ENCODE measurements at regions not wholly inside any gene's neighbourhood (a gene's known extent, or its start where the extent isn't known, plus 50 kb on each side); places are given as distances from the start of the nearest gene placed in this dataset.

GRCh38 chrX:22662776-22663175 is 337.0 kb upstream of the DDX53 start:
- no peak for DNase-seq (ENCODE audit: low read depth, low spot score)

GRCh38 chrX:22664826-22665225 is 334.9 kb upstream of the DDX53 start:
- no peak for DNase-seq (ENCODE audit: low read depth, low spot score)

GRCh38 chrX:22665818-22666217 is 333.9 kb upstream of the DDX53 start:
- DNase-seq (ENCODE audit: low read depth, low spot score), result no peak

- no peak for DNase-seq (ENCODE audit: low read depth, low spot score)
Observed at GRCh38 chrX:22666441-22666840, 333.3 kb upstream of the DDX53 start.

DNA sequence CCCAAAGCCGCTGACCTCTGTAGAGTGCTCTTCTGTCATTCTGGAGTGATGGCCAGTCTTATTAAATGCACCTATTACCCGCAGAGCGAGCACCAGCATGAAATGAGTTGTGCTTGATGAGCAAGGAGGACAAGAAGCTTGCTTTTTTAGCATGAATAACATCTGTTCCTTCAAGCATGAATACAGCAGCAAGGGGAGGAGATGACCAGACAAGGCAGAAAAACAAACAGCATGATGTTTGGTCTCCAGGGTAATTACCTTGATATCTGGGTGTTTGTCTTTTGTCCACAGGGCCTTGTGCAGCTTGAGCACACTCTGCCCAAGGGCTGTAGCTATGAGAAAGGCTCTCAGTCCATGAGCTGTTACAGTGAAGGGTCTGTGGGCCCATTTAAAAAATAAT is 324.8 kb upstream of the DDX53 start:
- DNase-seq (ENCODE audit: low read depth, low spot score), result no peak

DNA sequence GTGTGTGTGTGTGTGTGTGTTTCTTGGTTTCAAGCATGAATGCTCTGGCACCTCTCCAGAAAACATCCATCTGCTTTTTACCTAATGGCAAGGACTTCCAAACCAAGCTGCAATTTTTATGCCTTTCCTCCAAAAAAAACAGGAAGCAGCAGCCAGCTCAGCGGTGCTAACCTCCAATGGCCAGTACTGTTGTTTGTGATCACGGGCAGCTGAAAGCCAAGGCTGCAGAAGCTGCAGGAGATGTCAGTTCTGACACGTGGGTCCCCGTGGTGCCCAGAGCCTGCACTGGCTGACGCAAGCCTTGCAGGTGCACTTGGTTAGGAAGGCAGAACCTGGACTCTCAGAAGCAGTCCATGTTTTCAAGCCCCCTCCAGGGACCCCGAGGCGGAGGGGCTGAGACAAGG is 313.6 kb upstream of the DDX53 start:
- peak; percentile 87 for DNase-seq (ENCODE audit: low read depth, low spot score)

- DNase-seq (ENCODE audit: low read depth, low spot score), result no peak
Observed at GRCh38 chrX:22689290-22689689, 310.5 kb upstream of the DDX53 start.

GRCh38 chrX:22690116-22690515 is 309.6 kb upstream of the DDX53 start:
- no peak for DNase-seq (ENCODE audit: low read depth, low spot score)

- no peak for DNase-seq (ENCODE audit: low read depth, low spot score)
Observed at GRCh38 chrX:22691966-22692565, 307.7 kb upstream of the DDX53 start.

- no peak for DNase-seq (ENCODE audit: low read depth, low spot score)
Observed at GRCh38 chrX:22698151-22698550, 301.6 kb upstream of the DDX53 start.

DNA sequence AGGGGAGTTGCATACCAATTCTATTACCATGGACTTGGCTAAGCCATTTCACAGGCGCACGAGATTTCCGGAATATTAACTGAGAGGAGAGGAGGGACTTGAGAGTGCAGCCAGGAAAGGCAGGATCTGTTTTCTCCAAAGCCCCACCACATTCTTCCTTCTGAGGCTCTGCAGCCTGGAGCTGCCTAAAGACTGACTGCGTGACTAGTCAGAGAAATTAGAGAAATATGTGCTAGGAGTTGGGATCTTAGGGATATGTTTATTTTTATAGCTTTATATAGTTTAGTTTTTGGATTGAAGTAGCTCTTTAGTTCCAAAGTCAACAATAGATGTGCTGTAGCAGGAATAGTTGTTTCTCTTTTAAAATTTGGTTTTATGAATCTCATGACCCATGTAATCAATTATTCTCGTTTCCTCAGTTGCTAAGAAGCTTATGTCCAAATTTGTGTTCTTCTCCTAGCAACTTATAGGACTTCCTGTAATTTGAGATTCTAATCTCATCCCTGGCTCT is 300.1 kb upstream of the DDX53 start:
- no peak for DNase-seq (ENCODE audit: low read depth, low spot score)

GRCh38 chrX:22712942-22713341 is 286.8 kb upstream of the DDX53 start:
- no peak for DNase-seq (ENCODE audit: low read depth, low spot score)

- DNase-seq (ENCODE audit: low read depth, low spot score), result no peak
Observed at GRCh38 chrX:22730542-22730941, 269.2 kb upstream of the DDX53 start.

DNA sequence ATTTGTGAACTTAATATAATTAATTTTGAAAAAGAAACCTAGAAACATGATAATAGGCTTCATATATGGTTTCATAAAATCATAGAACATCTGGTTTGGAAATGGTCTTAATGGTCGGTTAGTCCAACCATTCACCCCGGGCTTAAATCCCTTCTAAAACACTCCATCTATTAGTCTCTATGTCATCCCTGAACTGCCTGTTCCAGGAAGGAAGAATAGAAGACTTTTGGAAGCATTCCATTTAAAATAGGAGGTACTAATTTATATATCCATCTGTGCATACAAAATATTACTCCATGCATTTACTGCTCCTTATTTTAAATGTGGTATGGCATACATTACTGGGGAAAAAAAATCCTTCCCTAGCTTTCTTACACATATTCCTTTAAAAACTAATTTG is 262.2 kb upstream of the DDX53 start:
- DNase-seq (ENCODE audit: low read depth, low spot score), result no peak

- DNase-seq (ENCODE audit: low read depth, low spot score), result no peak
Observed at GRCh38 chrX:22739276-22739675, 260.5 kb upstream of the DDX53 start.

DNA sequence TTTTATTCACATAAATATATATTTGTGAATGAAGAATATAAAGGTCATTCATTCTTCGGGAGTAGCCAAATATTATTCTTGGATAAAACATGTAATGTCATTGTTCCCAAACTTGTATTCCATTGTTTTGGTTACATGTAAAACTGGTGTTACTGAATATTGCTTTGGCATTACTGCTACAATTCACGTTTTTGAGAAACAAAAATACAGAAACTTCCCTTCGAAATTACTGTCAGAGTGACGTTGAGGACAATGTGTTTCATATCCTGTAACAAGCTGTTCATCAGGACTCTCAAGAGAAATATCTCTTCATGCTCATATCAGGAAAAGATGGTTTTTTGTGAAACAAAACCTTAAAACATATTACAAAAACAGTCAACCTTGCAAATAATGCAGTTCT is 258.9 kb upstream of the DDX53 start:
- no peak for DNase-seq (ENCODE audit: low read depth, low spot score)

- no peak for DNase-seq (ENCODE audit: low read depth, low spot score)
Observed at GRCh38 chrX:22742174-22742573, 257.6 kb upstream of the DDX53 start.

GRCh38 chrX:22746081-22746480 is 253.7 kb upstream of the DDX53 start:
- DNase-seq (ENCODE audit: low read depth, low spot score), result no peak

DNA sequence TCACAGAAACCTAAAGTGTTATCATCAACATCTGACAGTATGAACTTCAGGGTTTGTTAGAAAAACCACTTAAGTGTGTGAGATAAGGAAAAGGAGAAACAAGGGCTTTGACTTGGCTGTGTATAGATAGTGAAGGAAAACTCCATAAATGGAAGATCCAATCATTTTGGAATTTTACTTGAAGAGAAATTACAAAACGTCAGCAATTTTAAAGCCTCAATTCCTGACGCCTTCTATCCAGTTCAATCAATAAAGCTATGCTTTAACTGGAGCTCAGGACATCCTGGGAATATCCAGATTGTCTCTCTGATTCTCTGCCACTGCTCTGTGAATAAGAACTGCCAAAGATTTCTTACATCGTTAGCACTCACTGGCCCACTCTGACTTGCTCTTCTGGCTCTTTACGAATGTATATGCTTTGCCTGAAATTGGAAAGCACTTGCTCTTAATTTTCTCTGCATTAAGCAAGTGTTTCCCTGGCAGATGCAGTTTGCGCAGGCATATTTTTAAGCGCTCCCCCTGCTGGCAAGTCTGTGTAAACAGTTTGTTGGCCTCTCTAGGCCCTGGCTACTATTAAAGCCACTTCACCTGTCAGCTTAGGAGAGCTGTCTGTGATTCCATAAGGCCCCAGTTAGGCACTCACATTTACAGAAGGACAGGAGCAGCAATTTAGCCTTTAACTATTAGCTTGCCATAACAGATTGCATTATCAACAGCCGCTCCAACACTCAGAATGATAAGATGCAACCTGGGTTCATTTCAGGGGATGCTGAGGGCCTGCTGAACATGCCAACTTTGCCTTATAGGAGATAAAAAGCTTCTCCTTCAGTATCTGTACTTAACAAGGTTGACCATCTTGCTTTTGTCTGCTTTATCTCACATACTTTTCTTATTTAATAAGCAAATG is 251.4 kb upstream of the DDX53 start:
- DNase-seq (ENCODE audit: low read depth, low spot score), result no peak

DNA sequence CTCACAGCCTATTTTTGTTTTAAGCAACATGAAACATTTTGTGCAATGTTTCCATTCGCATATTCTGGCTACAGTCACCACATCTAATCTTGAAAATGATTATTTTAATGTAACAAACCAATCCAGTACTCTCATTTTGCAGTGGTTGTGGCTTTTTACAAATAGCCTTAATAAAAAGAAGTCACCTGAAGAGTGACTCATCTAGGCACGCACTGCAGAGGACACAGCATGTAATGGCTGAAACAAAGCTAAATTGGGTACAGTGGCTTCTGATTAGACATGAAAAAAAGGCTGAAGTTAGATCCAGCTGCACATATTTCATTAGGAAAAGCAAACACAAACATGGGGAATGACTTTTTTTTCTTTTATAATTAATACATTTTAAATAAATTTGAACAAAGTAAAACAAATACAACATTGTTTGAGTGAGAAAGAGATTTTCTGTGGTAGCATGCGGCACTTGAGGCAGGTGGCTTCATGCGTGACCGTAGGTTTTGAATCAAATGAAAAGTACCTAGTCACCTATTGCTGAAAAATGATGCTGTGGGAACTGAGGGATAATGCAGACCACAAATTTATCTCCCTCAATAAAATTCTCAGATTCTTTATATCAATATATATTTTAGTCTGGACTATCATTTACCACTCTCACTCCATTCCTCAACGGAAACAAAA is 240.8 kb upstream of the DDX53 start:
- DNase-seq (ENCODE audit: low read depth, low spot score), result no peak

DNA sequence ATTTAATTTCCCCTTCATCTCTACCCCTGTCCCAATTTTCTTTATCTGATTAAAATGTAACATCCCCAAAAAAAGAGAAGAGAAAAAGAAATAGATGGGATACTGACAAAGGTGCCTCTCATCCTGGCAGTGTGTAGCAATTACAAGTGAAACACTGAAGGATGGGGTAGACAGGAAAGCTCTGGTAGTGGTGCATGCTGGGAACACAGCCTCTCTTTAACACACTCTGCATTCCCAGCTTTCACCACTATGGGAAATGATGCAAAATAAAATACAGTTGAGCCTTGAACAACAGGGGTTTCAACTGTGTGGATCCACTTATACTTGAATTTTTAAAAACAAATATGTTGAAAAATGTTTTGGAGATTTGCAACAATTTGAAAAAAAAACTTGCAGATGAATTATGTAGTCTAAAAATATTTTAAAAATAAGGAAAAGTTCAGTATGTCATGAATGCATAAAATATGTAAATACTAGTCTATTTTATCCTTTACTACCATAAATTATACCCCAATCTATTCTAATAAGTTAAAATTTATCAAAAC is 239.2 kb upstream of the DDX53 start:
- DNase-seq (ENCODE audit: low read depth, low spot score), result no peak

- peak; percentile 36 for DNase-seq (ENCODE audit: low read depth, low spot score)
Observed at GRCh38 chrX:22788221-22788620, 211.5 kb upstream of the DDX53 start.
